Trophoblast cell (in vitro differentiated cells and primary cell): ENCODE measurements at regions not wholly inside any gene's neighbourhood (a gene's known extent, or its start where the extent isn't known, plus 50 kb on each side); places are given as distances from the start of the nearest gene placed in this dataset.
A peak's percentile ranks its signal among the peaks of the same experiment; 100 is the strongest.

Source experiments
- DNase-seq, 2 donors: peaks; one replicate each; pipeline ENCODE4 v3.0.0-alpha.2; 2016
- H2AFZ ChIP-seq: 2 replicates; pipeline ENCODE4 v1.6.1; 2013; ENCODE audit warnings: low read length, moderate library complexity, mild to moderate bottlenecking; ENCODE audit not compliant: insufficient read depth, poor library complexity
- H2AK5ac ChIP-seq: 2 replicates; pipeline ENCODE4 v1.6.1; 2013; ENCODE audit warnings: mild to moderate bottlenecking, low read length
- H2BK120ac ChIP-seq: 2 replicates; pipeline ENCODE4 v1.6.1; 2013; ENCODE audit warnings: low read length, mild to moderate bottlenecking, moderate library complexity; ENCODE audit not compliant: insufficient read depth, poor library complexity
- H2BK12ac ChIP-seq: 2 replicates; pipeline ENCODE4 v1.6.1; 2013; ENCODE audit warnings: mild to moderate bottlenecking, low read length, moderate library complexity
- H2BK5ac ChIP-seq: 2 replicates; pipeline ENCODE4 v1.6.1; 2013; ENCODE audit warnings: low read length, low read depth, moderate library complexity, mild to moderate bottlenecking; ENCODE audit not compliant: poor library complexity
- H3K14ac ChIP-seq: 2 replicates; pipeline ENCODE4 v1.6.1; 2013; ENCODE audit warnings: mild to moderate bottlenecking, low read length
- H3K18ac ChIP-seq: 2 replicates; pipeline ENCODE4 v1.6.1; 2013; ENCODE audit warnings: mild to moderate bottlenecking, low read length
- H3K23ac ChIP-seq: 2 replicates; pipeline ENCODE4 v1.6.1; 2013; ENCODE audit warnings: low read length
- H3K27ac ChIP-seq: 2 replicates; pipeline ENCODE4 v1.5.1; 2013; ENCODE audit warnings: low read depth, mild to moderate bottlenecking, inconsistent platforms, low read length, moderate library complexity
- H3K27me3 ChIP-seq: 2 replicates; pipeline ENCODE4 v1.6.1; 2013; ENCODE audit warnings: inconsistent platforms, mild to moderate bottlenecking, low read length, moderate library complexity; ENCODE audit not compliant: insufficient read depth
- H3K36me3 ChIP-seq, 2 experiments: 1 replicate in 1 of 2; 2 replicates in 1 of 2; pipeline ENCODE4 v1.6.1; 2013; ENCODE audit warnings: low read length in 2 of 2, mild to moderate bottlenecking in 2 of 2, moderate library complexity in 1 of 2; ENCODE audit not compliant: insufficient read depth in 2 of 2, control insufficient read depth in 1 of 2
- H3K4ac ChIP-seq: 2 replicates; pipeline ENCODE4 v1.6.1; 2013; ENCODE audit warnings: low read depth, mild to moderate bottlenecking, low read length, moderate library complexity
- H3K4me1 ChIP-seq, 2 experiments: 1 replicate in 1 of 2; 2 replicates in 1 of 2; pipeline ENCODE4 v1.6.1; 2013; ENCODE audit warnings: low read length in 2 of 2, mild to moderate bottlenecking in 2 of 2, moderate library complexity in 1 of 2; ENCODE audit not compliant: insufficient read depth in 2 of 2, control insufficient read depth in 1 of 2
- H3K4me2 ChIP-seq: 2 replicates; pipeline ENCODE4 v1.6.1; 2013; ENCODE audit warnings: inconsistent platforms, mild to moderate bottlenecking, low read length, moderate library complexity
- H3K4me3 ChIP-seq: 2 replicates; pipeline ENCODE4 v1.5.1; 2013; ENCODE audit warnings: mild to moderate bottlenecking, low read depth, low read length, inconsistent platforms
- H3K79me1 ChIP-seq: one replicate; pipeline ENCODE4 v1.6.1; 2013; ENCODE audit warnings: low read length
- H3K79me2 ChIP-seq: 2 replicates; pipeline ENCODE4 v1.6.1; 2013; ENCODE audit warnings: low read length, mild to moderate bottlenecking; ENCODE audit not compliant: control insufficient read depth, insufficient read depth, poor library complexity
- H3K9ac ChIP-seq: 2 replicates; pipeline ENCODE4 v1.6.1; 2013; ENCODE audit warnings: mild to moderate bottlenecking, low read length
- H3K9me3 ChIP-seq: 2 replicates; pipeline ENCODE4 v1.6.1; 2013; ENCODE audit warnings: low read depth, mild to moderate bottlenecking, control low read depth, inconsistent platforms, low read length; ENCODE audit not compliant: insufficient read depth
- H4K12ac ChIP-seq: 2 replicates; pipeline ENCODE4 v1.6.1; 2013; ENCODE audit warnings: low read depth, mild to moderate bottlenecking, low read length, moderate library complexity
- H4K8ac ChIP-seq: 2 replicates; pipeline ENCODE4 v1.6.1; 2013; ENCODE audit warnings: low read depth, mild to moderate bottlenecking, low read length, moderate library complexity
- H4K91ac ChIP-seq: one replicate; pipeline ENCODE4 v1.6.1; 2013; ENCODE audit warnings: low read depth, mild to moderate bottlenecking, low read length, moderate library complexity
- WGBS: extraction: QIAGEN DNeasy Blood & Tissue Kit; methylation state at CpG from one replicate; pipeline ENCODE4 v1.1.7; 2013; ENCODE audit warnings: missing lambda C conversion rate; ENCODE audit not compliant: insufficient read length, insufficient coverage; ENCODE audit errors: extremely low coverage; 5-methylcytosine and 5-hydroxymethylcytosine counted together

DNA sequence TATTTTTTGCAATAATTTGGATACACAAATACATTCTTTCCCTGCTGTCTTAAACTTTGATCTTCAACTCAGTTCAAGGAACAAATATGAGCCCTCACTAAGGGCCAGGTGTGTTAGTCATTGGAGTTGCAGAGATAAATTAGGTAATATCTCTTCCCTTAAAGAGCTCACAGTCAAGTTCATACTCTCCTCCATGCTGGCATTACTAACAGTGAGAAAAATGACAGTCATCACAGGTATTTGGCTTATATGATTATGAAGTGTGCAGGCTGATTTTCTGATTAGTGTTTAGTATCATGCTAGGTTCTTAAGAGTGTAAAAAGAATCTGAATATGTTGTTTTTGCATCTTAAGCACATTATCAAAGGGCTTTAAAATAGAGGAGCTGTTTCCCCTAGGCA, 594.7 kb downstream of the CCER1 start:
- Histone ChIP-seq H2BK5ac (no peak overlapping the region), H2AK5ac (no peak overlapping the region), H3K27ac (no peak overlapping the region), H2BK12ac (no peak overlapping the region), H3K23ac (no peak overlapping the region), H3K4ac (no peak overlapping the region), H3K36me3 (no peaks in the 10 kb centered on the region), H3K27me3 (no peaks in the 10 kb centered on the region), H3K79me2 (no peaks in the 10 kb centered on the region), H4K12ac (no peak overlapping the region), H3K4me2 (no peak overlapping the region), H3K79me1 (no peaks in the 10 kb centered on the region), H4K91ac (no peak overlapping the region), H3K9me3 (no peaks in the 10 kb centered on the region), H3K4me1 (peaks cover 3 to 8% of the 10 kb centered on the region in 2 experiments), H2BK120ac (no peak overlapping the region), H3K14ac (no peak overlapping the region), H4K8ac (no peak overlapping the region), H2AFZ (no peak overlapping the region), H3K9ac (no peak overlapping the region), H3K4me3 (no peak overlapping the region), H3K18ac (no peak overlapping the region)
- DNase-seq, result peak; percentile 69 to 92

DNA sequence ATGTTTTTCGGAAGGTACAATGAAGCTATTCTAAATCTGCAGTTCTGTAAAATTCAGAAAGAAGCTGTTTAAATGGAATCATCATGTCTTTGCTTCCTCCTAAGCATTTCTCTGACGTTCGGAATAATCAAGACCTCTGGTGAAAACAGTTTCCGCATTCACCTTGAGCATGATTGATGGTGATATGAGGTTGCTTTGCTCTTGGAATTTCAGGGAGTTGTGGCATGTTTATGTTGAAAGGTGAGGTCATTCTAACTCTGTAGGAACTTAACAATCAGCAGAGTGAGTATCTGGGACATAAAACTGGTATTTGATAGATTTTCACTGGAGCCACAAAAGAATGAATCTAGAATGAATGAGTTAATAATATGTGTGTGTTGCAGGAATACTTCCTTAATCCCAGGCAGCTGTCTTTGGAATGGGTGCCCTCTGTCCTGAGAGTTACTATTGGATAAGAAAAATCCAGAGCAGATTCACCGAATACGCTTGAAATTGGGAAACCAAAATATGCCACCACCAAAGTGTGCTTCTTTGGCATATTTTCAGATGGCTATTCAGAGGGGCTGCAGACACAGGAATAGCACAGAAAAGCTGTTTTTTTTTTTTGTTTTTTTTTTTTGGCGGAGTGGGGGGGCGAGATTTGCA, 599.1 kb downstream of the CCER1 start:
- Histone ChIP-seq H3K9me3 (no peaks in the 10 kb centered on the region), H3K79me2 (no peaks in the 10 kb centered on the region), H2BK12ac (no peak overlapping the region), H3K14ac (no peak overlapping the region), H2AFZ (no peak overlapping the region), H3K4me2 (no peak overlapping the region), H3K79me1 (no peaks in the 10 kb centered on the region), H2BK5ac (no peak overlapping the region), H3K4me3 (no peak overlapping the region), H3K9ac (no peak overlapping the region), H3K4ac (no peak overlapping the region), H4K8ac (no peak overlapping the region), H4K91ac (no peak overlapping the region), H3K18ac (no peak overlapping the region), H2BK120ac (no peak overlapping the region), H3K36me3 (no peaks in the 10 kb centered on the region), H4K12ac (no peak overlapping the region), H3K4me1 (peaks cover 3 to 8% of the 10 kb centered on the region in 2 experiments), H3K27ac (peak overlapping the region; percentile 1), H2AK5ac (no peak overlapping the region), H3K23ac (no peak overlapping the region), H3K27me3 (no peaks in the 10 kb centered on the region)
- no CpG with 5 or more reads among the region's 8 CpGs for WGBS
- peak; percentile 55 to 88 for DNase-seq

DNA sequence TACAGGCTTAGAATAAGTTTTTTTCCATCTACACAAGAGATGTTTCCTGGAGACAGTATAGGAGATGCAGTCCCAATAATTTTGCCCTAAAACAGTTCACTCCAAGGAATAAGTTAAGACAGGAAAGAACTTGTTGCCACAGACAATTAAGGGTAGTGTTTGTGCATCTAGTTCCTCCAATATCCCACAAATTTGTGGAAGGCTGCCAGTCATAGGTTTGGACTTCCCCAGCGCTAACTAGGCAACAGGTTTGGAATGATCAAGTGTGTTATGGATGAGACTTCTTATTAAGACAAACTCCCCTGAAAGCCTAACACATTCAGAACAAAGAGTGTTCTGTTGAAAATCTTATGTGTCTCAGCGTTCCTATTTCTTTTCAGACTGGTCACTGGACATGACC, 611.0 kb downstream of the CCER1 start:
- H3K79me2 ChIP-seq, result no peaks in the 10 kb centered on the region
- H2BK5ac ChIP-seq, result no peak overlapping the region
- H2AFZ ChIP-seq, result no peak overlapping the region
- no peak overlapping the region for H3K9ac ChIP-seq
- no peak for DNase-seq
- no peak overlapping the region for H3K27ac ChIP-seq
- H3K23ac ChIP-seq, result no peak overlapping the region
- no peak overlapping the region for H2AK5ac ChIP-seq
- no peak overlapping the region for H2BK12ac ChIP-seq
- no peak overlapping the region for H4K8ac ChIP-seq
- H2BK120ac ChIP-seq, result no peak overlapping the region
- H3K4me3 ChIP-seq, result no peak overlapping the region
- no CpG with 5 or more reads among the region's 2 CpGs for WGBS
- no peaks in the 10 kb centered on the region for H3K27me3 ChIP-seq
- no peak overlapping the region for H3K4me2 ChIP-seq
- H3K4me1 ChIP-seq, result no peaks in the 10 kb centered on the region
- H3K4ac ChIP-seq, result no peak overlapping the region
- H3K9me3 ChIP-seq, result no peaks in the 10 kb centered on the region
- no peaks in the 10 kb centered on the region for H3K79me1 ChIP-seq
- no peak overlapping the region for H4K12ac ChIP-seq
- no peak overlapping the region for H3K18ac ChIP-seq
- H4K91ac ChIP-seq, result no peak overlapping the region
- H3K14ac ChIP-seq, result no peak overlapping the region
- H3K36me3 ChIP-seq, result no peaks in the 10 kb centered on the region

DNA sequence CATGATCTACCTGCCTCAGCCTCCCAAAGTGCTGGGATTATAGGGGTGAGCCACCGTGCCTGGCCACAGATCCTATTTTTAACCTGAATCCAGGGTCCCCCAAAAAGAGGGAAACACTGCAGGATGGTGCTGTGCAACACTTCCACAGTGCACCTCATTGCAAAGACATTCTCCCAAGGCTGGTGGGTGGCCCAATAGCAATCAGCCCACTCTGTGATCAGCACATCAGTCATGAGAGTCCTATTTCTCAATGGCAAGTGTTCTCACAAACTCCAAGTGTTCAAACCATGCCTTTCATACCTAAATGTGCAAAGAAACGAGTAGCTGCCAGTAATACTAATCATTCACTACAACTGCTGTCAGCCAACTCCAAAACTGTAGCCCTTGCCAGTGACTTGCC, 612.9 kb downstream of the CCER1 start:
- Histone ChIP-seq H4K91ac (no peak overlapping the region), H3K27ac (no peak overlapping the region), H2BK5ac (no peak overlapping the region), H3K4me3 (no peak overlapping the region), H3K9ac (no peak overlapping the region), H2AK5ac (no peak overlapping the region), H3K4ac (no peak overlapping the region), H3K18ac (no peak overlapping the region), H3K36me3 (no peaks in the 10 kb centered on the region), H4K12ac (no peak overlapping the region), H3K27me3 (no peaks in the 10 kb centered on the region), H3K23ac (no peak overlapping the region), H3K79me1 (no peaks in the 10 kb centered on the region), H2BK120ac (no peak overlapping the region), H3K4me2 (no peak overlapping the region), H3K9me3 (no peaks in the 10 kb centered on the region), H3K79me2 (no peaks in the 10 kb centered on the region), H2BK12ac (no peak overlapping the region), H4K8ac (no peak overlapping the region), H3K4me1 (no peaks in the 10 kb centered on the region), H3K14ac (no peak overlapping the region), H2AFZ (no peak overlapping the region)
- no CpG with 5 or more reads among the region's 2 CpGs for whole genome bisulfite sequencing
- no peak for DNase-seq
